ENCODE measurements at regions not wholly inside any gene's neighbourhood (a gene's known extent, or its start where the extent isn't known, plus 50 kb on each side); places are given as distances from the start of the nearest gene placed in this dataset.
A peak's percentile ranks its signal among the peaks of the same experiment; 100 is the strongest.
"Not testable (repeated sequence)": the region's sequence is repeated elsewhere in the genome, so short reads cannot be mapped to it uniquely, and the experiment has no call there.

- DNase-seq: no peak
Observed at GRCh38 chrX:52261125-52261462, 76.4 kb downstream of the MAGED4 start.

GRCh38 chrX:52261463-52262194, 76.9 kb downstream of the MAGED4 start:
- DNase-seq: peak; percentile 88

GRCh38 chrX:52262195-52262546, 77.5 kb downstream of the MAGED4 start:
- DNase-seq: no peak

GRCh38 chrX:52263417-52263816, 78.7 kb downstream of the MAGED4 start:
- no peak for DNase-seq

- DNase-seq: no peak
Observed at GRCh38 chrX:52265713-52266112, 81.0 kb downstream of the MAGED4 start.

- not testable (repeated sequence) for DNase-seq
Observed at GRCh38 chrX:52268502-52268901, 83.8 kb downstream of the MAGED4 start.

- DNase-seq: no peak
Observed at GRCh38 chrX:52270453-52271116, 85.9 kb downstream of the MAGED4 start.

GRCh38 chrX:52271206-52271605, 86.5 kb downstream of the MAGED4 start:
- DNase-seq: no peak

- DNase-seq: no peak
Observed at GRCh38 chrX:52277666-52278065, 91.2 kb upstream of the XAGE2 start.

GRCh38 chrX:52280812-52281211, 88.0 kb upstream of the XAGE2 start:
- no peak for DNase-seq

- DNase-seq: no peak
Observed at GRCh38 chrX:52284865-52285264, 84.0 kb upstream of the XAGE2 start.

GRCh38 chrX:52298968-52299367, 69.9 kb upstream of the XAGE2 start:
- not testable (repeated sequence) for DNase-seq

- DNase-seq: not testable (repeated sequence)
Observed at GRCh38 chrX:52308532-52308931, 60.3 kb upstream of the XAGE2 start.

Measured in activated naive CD4-positive, alpha-beta T cell treated with Interleukin-2 at 50 U/mL for 16 hours (primary cell).